GM21529 (cell line): ENCODE measurements at regions not wholly inside any gene's neighbourhood (a gene's known extent, or its start where the extent isn't known, plus 50 kb on each side); places are given as distances from the start of the nearest gene placed in this dataset.
"Not testable (repeated sequence)": the region's sequence is repeated elsewhere in the genome, so short reads cannot be mapped to it uniquely, and the experiment has no call there.

Source experiments
- ATAC-seq: cut with Tn5 transposase; IDR thresholded peaks from one replicate; pipeline ENCODE4 v1.9.1; 2021; ENCODE audit not compliant: unreplicated experiment

DNA sequence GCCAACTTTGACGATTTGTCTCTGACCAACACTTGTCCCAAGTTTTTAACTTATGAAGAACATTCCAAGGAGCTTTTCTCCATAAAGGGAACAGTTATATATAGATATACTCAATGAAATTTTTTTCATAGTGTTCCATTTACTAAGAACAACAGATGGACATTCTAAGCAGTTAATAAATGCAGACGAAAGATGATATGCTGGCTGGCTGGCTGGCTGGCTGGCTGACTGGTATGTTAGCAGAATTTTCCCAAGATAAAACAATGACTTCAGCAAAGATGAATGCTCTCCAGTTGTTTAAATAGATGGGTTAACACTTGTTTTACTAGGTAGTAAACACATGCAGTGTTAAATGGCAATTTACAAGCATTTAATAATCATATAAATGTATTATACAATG is 62.2 kb downstream of the SPANXN3 start:
- no peak for ATAC-seq

DNA sequence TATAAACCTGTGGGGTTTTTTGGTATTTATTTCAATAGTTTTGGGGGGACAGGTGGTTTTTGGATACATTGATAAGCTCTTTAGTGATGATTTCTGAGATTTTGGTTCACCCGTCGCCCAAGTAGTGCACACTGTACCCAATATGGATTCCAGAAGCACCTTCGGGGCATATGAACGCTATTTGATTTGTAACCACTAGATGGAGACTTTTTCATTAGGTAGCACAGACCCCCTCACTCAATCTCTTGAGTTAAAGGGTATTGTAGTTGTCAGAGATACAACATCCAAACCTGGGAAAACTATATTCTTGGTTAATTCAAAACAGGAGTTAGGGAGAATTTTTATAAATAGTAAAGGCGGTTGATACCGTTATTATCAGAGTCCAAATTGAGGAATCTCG is 79.8 kb downstream of the SPANXN3 start:
- no peak for ATAC-seq

DNA sequence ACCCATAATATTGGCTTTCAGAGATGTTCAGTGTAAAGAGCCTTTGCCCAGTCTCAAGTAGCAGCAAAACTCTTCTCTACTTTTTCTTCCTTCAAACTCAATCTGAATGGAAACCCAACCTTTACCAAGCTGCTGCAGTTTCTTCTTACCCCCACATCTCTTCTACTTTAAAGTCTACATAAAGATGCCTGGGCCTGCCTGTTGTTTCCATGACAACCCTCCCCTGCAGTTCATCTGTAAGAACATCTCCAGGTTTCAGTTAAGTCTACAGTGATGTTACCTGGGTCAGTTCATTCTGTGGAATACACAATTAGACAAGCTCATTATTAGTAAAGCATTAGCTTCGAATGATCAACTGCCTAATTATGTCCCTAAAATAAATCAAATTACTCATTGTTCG is 81.4 kb downstream of the SPANXN3 start:
- ATAC-seq: no peak

DNA sequence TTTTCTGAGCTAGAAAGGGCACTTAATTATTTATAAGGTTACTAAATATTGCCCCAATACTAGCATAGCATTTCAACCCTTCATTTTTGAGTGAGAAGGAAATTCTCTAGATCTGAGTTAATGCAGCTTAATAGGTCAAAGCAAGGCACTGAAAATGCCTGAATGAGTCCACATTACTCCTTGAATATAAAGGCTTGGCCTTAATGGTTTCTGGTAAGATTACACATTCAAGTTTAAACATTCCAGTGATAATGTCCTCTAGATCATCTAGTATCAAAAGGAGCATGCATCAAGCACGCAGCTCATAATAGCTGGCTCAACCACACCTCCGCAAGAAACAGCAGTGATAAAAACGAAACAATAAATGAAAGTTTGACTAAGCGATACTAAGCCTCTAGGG is 87.5 kb downstream of the SPANXN3 start:
- ATAC-seq: no peak

DNA sequence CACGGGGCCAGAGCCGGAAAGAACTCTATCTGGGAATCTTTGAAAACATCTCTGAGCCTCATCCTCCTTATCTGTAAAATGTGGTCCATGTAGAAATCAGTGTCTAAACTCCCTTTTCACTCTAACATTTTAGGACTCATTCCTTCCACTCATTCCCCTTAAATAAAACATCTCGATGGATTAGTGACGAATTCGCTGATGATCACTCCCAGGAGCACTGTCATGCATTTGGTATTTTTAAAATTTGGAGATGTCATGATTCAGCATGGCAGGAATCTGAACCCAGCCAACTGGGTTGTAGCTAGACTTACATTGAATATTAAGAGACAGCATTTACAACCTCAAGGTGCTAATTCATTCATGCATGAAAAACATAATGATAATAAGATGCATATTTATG is 88.1 kb downstream of the SPANXN3 start:
- ATAC-seq: no peak

DNA sequence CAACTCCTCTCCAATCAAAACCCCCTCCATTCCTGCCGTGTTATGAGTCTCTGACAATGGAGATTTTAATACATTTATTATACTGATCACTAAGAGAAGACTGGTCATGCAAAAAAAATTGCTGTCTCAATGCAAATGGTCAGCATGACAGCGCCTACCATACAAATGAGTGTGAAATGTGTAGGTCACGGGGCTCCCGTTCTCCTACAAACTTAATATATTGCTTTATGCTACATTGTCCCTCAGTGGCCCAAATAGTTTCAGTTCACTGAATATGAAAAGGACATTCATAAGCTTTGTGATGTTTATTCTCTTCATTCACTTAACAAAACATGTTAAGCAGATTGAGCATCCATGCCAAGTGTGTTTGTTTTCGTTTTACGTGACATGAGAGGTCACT is 116.1 kb downstream of the SPANXN3 start:
- no peak for ATAC-seq

DNA sequence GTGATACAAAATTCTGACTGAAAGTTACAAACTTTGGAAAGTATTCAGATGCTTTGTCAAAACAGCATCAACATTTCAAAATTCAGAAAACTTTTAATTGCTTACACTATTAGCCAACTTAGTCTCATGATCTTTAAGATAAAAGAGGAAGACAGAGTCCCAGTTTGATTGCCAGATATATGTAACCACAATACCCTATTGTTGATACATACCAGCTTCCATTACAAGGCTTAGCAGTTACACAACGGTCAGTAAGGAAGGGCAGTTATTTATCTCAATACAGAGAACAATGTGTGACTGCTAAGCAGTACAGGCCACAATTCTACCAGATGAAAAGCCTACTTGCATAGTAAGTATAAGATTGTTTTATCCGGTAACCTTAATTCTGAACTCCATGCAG is 138.4 kb downstream of the SPANXN3 start:
- ATAC-seq: no peak

DNA sequence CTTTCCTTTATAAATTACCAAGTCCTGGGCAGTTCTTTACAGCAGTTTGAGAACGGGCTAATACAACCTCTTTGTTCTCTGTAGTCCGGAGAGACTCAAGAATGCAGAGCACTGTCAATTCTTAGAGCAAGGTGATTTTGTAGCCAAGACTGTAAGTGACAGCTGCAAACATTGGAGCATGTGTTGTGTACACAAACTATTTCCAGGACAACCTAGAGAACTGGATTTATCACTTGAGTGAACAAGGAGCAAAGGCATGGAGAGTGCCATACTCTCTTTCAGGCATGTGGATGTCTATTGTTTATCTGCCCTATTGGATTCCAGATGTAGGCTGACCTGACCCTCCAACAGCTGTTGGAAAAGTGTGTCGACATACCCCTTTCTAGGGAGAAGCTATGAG is 153.9 kb downstream of the SPANXN3 start:
- no peak for ATAC-seq

DNA sequence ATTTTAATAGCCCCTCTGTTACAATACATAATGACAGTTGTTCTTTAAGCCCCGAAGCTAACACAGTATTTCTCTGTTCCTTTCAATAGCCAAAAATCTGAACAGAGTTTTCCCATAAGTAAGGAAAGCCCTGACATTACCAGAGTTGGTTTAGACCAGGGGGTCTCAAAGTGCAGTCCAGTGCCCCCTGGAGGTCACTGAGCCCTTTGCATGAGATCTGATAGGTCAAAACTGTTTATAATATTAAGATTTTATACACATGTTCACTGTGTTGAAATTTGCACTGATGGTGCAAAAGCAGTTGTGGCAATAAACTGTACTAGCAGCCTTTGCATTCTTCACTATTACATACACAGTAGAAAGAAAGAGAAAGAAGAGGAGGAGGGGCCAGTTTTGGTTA is 177.1 kb downstream of the SPANXN3 start:
- no peak for ATAC-seq

DNA sequence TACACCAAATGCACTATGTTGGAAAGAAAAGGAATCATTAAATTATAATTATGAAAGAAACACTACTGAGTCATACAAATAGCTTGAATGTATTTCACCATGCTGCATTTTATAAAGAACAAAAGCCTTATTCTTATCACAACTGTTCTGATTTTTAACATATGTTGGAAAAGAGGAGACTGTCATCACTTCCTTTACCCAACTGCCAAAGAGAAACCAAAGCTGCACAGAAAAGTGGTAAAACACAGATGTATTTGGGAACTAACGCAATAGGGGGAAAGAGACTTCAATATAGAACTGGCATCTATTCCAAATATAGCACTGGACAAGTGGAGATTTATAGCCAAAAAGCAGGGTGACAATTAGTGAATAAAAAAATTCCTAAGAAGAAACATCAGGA is 181.0 kb downstream of the SPANXN3 start:
- no peak for ATAC-seq

DNA sequence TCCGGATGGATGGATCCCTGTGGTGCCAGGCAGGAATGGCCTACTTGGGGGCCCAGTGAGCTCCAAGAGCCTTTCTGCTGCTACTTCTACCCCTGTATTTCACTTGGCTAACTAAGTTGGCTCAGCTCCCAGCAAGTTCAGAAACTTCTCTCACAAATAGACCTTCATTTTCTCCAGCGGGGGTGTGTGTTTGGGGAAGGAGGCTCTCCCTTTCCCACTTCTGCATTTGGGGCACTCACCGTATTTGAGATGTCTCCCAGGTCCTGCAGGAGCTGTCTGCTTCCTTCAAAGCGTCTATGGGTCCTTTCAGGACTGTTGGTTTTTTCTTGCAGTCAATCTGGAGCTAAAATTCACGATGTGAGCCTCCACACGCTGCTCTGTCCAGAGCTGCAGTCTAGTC is 197.7 kb downstream of the SPANXN3 start:
- no peak for ATAC-seq

DNA sequence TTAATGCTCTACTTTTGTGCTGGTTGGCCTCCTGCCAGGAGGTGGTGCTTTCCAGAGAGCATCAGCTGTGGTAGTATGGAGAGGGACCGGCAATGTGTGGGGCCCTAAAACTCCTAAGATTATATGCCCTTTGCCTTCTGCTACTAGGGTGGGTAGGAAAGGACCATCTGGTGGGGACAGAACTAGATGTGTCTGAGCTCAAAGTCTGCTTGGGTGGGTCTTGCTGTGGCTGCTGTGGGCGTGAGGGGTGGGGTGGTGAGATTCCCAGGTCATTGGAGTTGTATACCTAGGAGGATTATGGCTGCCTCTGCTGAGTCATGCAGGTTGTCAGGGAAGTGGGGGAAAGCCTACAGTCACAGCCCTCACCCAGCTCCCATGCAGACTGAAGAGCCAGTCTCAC is 198.4 kb downstream of the SPANXN3 start:
- not testable (repeated sequence) for ATAC-seq

DNA sequence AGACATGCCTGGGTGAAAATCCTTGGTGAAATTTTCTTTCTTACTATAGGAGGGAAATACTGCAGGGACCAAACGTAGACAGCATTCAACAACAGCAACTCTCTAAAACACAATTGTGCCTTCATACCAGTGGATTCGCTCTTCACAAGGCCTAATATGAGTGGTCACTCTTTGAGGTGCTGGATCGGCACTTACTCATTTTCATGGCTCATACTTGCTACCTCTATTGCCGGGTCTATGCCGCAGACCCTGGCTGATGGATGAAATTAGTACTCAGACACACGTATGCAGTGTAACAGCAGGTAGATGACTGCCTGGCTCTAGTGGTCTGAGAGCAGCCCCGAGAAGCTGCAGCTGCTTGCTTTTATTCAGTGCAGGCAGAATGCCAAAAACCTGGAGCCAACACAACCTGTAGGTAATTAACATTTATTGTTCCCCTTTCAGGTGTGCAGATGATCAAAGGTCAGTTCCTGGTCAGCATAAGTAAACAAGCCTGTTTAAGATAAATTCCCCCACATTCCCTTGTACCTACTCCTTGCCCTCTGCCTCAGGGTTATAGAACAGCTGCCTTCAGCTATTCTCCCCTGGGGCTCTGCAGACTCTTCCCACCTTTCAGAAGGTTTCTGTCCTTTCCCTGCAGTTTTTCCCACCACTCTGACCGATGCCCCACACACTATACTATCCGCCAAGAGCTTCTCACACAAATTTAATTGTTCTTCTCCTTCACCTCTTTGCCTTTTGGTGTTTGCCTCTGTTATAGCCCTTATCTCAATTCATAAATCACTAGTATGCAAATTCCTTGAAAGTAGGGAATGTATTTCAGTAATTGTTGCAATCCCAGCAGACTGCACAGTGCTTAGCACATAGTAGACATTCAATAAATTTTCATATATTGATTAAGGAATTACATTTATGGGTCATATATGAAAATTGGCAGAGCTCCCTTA is 210.0 kb downstream of the SPANXN3 start:
- no peak for ATAC-seq

DNA sequence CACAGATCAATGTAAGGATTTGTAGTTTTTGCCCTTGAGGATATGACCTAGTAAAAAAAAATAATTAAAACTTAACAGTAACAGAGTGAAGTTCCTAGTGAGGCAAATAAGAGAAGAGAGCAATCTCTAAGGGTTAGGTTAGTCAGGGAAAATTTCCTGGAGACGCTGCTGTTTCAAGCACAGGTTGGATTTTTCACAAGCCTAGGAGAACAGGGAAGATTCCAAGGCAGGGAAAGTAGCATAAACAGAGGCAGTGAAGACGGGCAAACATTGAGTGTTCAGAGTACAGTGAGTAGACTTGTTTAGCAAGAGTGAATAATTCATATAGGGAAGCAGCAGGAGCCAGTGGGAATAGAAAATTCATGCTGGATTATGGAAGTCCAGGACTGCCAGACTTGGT is 212.8 kb downstream of the SPANXN3 start:
- ATAC-seq: no peak

DNA sequence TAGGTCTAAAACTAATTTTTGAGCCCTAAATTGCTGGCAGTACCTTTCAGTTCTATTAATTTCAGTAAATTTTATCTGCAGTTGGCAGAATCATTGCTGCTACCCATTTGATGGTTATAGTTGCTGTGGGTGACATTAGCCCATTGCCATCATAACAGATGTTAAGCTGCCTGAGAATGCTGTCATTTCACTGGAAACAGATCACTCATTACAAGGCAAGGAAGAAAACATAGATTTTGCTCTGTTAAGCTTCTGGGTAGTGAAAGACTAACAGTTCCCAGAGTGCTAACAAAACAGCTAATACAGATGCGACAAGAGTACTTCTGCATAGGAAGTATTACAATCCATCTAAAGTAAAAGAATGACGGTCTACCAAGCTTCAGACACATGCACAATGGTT is 213.2 kb downstream of the SPANXN3 start:
- ATAC-seq: no peak

DNA sequence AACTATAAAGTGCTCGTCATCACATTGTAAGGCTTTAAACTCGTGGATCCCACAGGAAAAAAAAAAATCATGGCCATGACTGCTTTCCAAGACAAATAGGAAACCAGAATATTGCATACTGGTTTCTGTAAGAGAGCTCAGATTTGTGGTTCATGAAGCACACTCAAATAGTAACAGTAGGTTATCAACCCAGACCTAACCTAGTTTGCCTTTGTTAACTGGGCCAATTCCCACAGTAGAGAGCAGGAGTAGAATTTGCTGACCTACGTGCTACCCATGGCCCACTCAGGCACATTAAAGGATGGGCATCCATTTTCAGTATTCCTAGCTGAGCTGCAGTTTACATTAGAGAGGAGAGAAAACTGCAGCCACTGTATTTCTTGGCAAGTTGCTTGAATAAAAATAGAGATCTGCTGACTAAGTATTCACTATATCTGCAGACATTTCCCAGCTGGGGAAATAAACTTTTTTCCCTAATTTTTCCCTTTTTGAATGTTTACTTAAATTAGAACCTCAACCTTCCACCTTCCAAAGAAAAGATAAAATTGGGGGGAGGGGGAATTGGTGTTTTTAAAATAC is 218.5 kb downstream of the SPANXN3 start:
- no peak for ATAC-seq

DNA sequence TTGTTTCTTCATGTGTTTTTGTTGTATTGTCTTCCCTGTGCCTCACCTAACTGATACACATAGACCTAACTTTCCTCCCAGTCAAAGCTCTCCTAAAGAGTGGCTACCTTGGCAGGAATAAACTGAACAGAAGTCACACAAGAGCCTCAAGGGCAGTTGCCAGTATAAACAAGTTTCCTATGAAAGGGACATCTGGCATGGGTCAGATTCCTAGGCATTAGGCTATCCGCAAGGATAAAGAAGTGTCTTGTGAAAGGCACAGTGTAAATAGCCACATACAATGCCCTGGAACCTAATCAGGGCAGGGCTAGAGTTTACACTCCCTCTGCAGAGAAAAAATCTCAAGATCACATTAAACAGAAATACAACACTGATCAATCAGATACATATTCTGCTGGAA is 220.8 kb downstream of the SPANXN3 start:
- no peak for ATAC-seq

DNA sequence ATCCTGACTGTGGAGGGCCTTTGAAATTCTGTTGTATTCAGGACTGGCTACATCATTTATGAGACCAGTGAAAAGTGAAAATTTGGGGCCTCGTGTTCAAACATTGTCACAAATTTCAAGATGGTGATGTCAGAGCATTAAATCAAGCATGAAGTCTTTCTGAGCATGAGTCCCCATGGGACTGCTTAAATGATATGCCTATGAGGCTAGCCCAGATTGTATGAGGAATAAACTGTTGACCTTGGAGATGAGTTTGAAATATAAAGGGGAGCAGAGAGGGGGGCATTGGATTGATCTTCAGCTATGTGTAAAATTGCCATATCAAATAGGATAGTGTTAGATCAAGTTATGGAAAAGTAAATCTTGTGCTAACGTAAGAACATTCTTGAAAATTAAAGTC is 230.0 kb downstream of the SPANXN3 start:
- no peak for ATAC-seq

DNA sequence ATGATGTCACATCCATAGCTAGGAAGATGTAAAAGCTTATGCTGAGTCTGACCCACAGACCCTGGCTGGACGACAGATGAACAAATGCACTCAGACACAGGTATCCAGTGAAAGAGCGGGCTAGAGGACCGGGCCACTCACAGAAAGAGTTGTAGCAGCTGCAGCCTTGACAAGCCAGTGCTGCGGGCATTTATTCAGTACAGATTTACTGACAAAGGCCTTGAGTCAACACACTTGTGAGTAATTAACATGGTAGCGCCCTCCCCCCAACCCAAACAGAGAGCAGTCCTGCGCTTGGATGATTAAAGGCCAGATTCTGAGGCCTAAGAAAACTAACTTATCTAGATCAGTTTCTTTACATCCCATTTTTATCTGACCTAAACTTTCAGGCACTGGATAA is 244.6 kb downstream of the SPANXN4 start:
- no peak for ATAC-seq

DNA sequence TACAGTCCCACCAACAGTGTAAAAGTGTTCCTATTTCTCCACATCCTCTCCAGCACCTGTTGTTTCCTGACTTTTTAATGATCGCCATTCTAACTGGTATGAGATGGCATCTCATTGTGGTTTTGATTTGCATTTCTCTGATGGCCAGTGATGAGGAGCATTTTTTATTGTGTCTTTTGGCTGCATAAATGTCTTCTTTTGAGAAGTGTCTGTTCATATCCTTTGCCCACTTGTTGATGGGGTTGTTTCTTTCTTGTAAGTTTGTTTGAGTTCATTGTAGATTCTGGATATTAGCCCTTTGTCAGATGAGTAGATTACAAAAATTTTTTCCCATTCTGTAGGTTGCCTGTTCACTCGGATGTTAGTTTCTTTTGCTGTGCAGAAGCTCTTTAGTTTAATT is 218.9 kb downstream of the SPANXN4 start:
- ATAC-seq: not testable (repeated sequence)

DNA sequence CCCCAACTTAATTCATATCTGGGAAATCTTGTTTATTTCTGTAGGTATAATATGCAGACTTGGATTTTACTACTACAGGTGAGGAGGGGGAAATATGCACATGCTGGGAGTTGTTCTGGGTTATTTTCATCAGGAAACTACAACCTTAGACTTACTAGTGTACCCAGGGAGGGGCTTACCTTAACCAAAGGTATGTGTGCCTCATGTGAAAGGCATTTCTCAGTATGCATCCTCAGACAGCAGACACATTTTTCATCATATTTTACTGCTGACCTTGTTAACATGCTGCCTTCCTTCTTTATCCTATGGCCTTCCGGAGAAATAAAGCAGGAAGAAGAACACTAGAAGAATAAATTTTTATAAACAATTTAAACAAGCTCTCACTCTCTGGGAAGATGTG is 214.9 kb downstream of the SPANXN4 start:
- no peak for ATAC-seq

DNA sequence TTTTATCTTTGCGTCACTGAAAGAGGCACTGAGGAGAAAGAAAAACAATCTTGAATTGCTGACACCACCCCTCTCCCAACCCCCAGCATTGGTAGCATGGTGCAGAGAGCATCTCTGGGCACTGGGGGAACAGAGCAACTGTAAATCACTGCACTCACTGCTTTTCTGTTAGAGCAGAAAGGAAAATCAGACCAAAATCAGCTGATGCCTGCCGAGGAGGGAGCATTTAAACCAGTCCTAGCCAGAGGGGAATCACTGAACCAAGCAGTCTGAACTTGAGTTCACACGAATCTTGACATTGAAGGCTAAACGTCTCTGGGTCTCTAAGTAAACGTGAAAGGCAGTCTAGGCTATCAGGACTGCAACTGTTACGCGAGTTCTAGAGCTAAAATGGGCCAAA is 205.8 kb downstream of the SPANXN4 start:
- ATAC-seq: no peak

DNA sequence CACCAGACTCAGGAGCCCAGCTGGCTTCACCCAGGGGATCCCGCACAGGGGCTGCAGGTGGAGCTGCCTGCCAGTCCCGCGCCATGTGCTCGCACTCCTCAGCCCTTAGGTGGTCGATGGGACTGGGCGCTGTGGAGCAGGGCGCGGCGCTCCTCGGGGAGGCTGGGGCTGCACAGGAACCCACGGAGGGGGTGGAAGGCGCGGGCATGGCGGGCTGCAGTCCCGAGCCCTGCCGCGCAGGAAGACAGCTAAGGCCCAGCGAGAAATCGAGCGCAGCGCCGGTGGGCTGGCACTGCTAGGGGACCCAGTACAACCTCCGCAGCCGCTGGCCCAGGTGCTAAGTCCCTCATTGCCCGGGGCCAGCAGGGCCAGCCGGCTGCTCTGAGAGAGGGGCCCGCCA is 202.9 kb downstream of the SPANXN4 start:
- not testable (repeated sequence) for ATAC-seq
